Neuronal stem cell (in vitro differentiated cells): ENCODE measurements at regions not wholly inside any gene's neighbourhood (a gene's known extent, or its start where the extent isn't known, plus 50 kb on each side); places are given as distances from the start of the nearest gene placed in this dataset.

Experiments used
- DNase-seq: peaks from one replicate; pipeline ENCODE4 v3.0.0-alpha.2; 2013; ENCODE audit warnings: low spot score
- H2AFZ ChIP-seq: one replicate; pipeline ENCODE4 v1.6.1; 2013; ENCODE audit warnings: mild to moderate bottlenecking, low read length, inconsistent platforms
- H2AK5ac ChIP-seq: 2 replicates; pipeline ENCODE4 v1.6.1; 2013; ENCODE audit warnings: low read depth, mild to moderate bottlenecking, inconsistent platforms, low read length, moderate library complexity, mixed read lengths
- H2BK120ac ChIP-seq: 2 replicates; pipeline ENCODE4 v1.6.1; 2013; ENCODE audit warnings: low read depth, mild to moderate bottlenecking, inconsistent platforms, low read length, moderate library complexity, mixed read lengths
- H2BK12ac ChIP-seq: one replicate; pipeline ENCODE4 v1.6.1; 2013; ENCODE audit warnings: low read length, inconsistent platforms
- H2BK15ac ChIP-seq: 2 replicates; pipeline ENCODE4 v1.6.1; 2013; ENCODE audit warnings: mild to moderate bottlenecking, low read length, inconsistent platforms, mixed read lengths
- H2BK5ac ChIP-seq: one replicate; pipeline ENCODE4 v1.6.1; 2013; ENCODE audit warnings: inconsistent platforms, mild to moderate bottlenecking, low read length, moderate library complexity
- H3K14ac ChIP-seq: one replicate; pipeline ENCODE4 v1.6.1; 2013; ENCODE audit warnings: low read length, inconsistent platforms
- H3K18ac ChIP-seq: 2 replicates; pipeline ENCODE4 v1.6.1; 2013; ENCODE audit warnings: low read length, inconsistent platforms
- H3K23ac ChIP-seq: 2 replicates; pipeline ENCODE4 v1.6.1; 2013; ENCODE audit warnings: low read depth, mild to moderate bottlenecking, mixed read lengths, low read length, inconsistent platforms; ENCODE audit not compliant: poor library complexity
- H3K27ac ChIP-seq: replicated peaks from 3 replicates; pipeline ENCODE4 v1.5.1; 2013; ENCODE audit warnings: low read length, inconsistent platforms
- H3K27me3 ChIP-seq, 3 experiments: 2 replicates each; pipeline ENCODE4 v1.6.1; 2013; ENCODE audit warnings: low read length in 3 of 3, mild to moderate bottlenecking in 2 of 3, inconsistent platforms in 1 of 3, low read depth in 1 of 3, mixed read lengths in 1 of 3, moderate library complexity in 1 of 3; ENCODE audit not compliant: control insufficient read depth in 3 of 3, insufficient read depth in 3 of 3
- H3K36me3 ChIP-seq, 2 donors: replicated peaks in 1 of 2; 2 replicates each; pipeline ENCODE4 v1.6.1; 2013; ENCODE audit warnings: low read length in 2 of 2; ENCODE audit not compliant: control insufficient read depth in 2 of 2, insufficient read depth in 2 of 2
- H3K4ac ChIP-seq: 2 replicates; pipeline ENCODE4 v1.6.1; 2013; ENCODE audit warnings: inconsistent platforms, mild to moderate bottlenecking, low read length, moderate library complexity
- H3K4me1 ChIP-seq, 2 donors: 1 replicate in 1 of 2; 2 replicates in 1 of 2; pipeline ENCODE4 v1.6.1; 2013; ENCODE audit warnings: low read length in 2 of 2, low read depth in 1 of 2; ENCODE audit not compliant: control insufficient read depth in 2 of 2, insufficient read depth in 1 of 2
- H3K4me2 ChIP-seq: one replicate; pipeline ENCODE4 v1.6.1; 2013; ENCODE audit warnings: mild to moderate bottlenecking, low read length, inconsistent platforms; ENCODE audit not compliant: insufficient read depth, poor library complexity, severe bottlenecking
- H3K4me3 ChIP-seq, 2 donors: 2 replicates each; pipeline ENCODE4 v1.5.1; 2013; ENCODE audit warnings: low read length in 2 of 2, mild to moderate bottlenecking in 2 of 2, inconsistent platforms in 1 of 2, moderate library complexity in 1 of 2
- H3K79me1 ChIP-seq: one replicate; pipeline ENCODE4 v1.6.1; 2013; ENCODE audit warnings: low read depth, mild to moderate bottlenecking, inconsistent platforms, low read length, moderate library complexity
- H3K9ac ChIP-seq: one replicate; pipeline ENCODE4 v1.6.1; 2013; ENCODE audit warnings: mild to moderate bottlenecking, low read depth, low read length, inconsistent platforms; ENCODE audit not compliant: poor library complexity
- H3K9me3 ChIP-seq, 2 donors: replicated peaks in 1 of 2; 2 replicates each; pipeline versions ENCODE3 to v1.6.1; 2013; ENCODE audit warnings: low read length in 2 of 2, mild to moderate bottlenecking in 2 of 2, inconsistent platforms in 1 of 2, low read depth in 1 of 2, mixed read lengths in 1 of 2, moderate library complexity in 1 of 2; ENCODE audit not compliant: control insufficient read depth in 2 of 2, insufficient read depth in 1 of 2
- H4K8ac ChIP-seq: one replicate; pipeline ENCODE4 v1.6.1; 2013; ENCODE audit warnings: low read depth, mild to moderate bottlenecking, inconsistent platforms, low read length, moderate library complexity
- H4K91ac ChIP-seq: one replicate; pipeline ENCODE4 v1.6.1; 2013; ENCODE audit warnings: low read length, low read depth, mild to moderate bottlenecking, inconsistent platforms; ENCODE audit not compliant: poor library complexity
- WGBS, 2 donors: extraction: QIAGEN DNeasy Blood & Tissue Kit; methylation state at CpG; one replicate each; pipeline ENCODE4 v1.1.7; 2013; ENCODE audit warnings: missing lambda C conversion rate in 2 of 2, mixed read lengths in 1 of 2; ENCODE audit not compliant: insufficient read length in 2 of 2, insufficient replicate concordance in 1 of 2; ENCODE audit errors: extremely low coverage in 2 of 2; 5-methylcytosine and 5-hydroxymethylcytosine counted together

GRCh38 chr5:143569213-143569701 lies 165.8 kb upstream of the NR3C1 start:
- H3K9ac ChIP-seq, result no peak overlapping the region
- H3K36me3 ChIP-seq, result no peaks in the 10 kb centered on the region
- no peak overlapping the region for H3K4me2 ChIP-seq
- H4K91ac ChIP-seq, result no peak overlapping the region
- no peaks in the 10 kb centered on the region for H3K9me3 ChIP-seq
- no peak overlapping the region for H2BK120ac ChIP-seq
- WGBS, 2 donors, result no CpG with 5 or more reads among the region's 4 CpGs
- H2BK12ac ChIP-seq, result no peak overlapping the region
- H3K27ac ChIP-seq, result no peak overlapping the region
- no peak overlapping the region for H3K23ac ChIP-seq
- H3K4me1 ChIP-seq, result no peaks in the 10 kb centered on the region
- H4K8ac ChIP-seq, result no peak overlapping the region
- no peak overlapping the region for H2AFZ ChIP-seq
- no peak overlapping the region for H2BK5ac ChIP-seq
- H3K18ac ChIP-seq, result no peak overlapping the region
- H3K27me3 ChIP-seq, result peaks cover 0 to 2% (median 0%) of the 10 kb centered on the region in 3 experiments
- H3K4ac ChIP-seq, result no peak overlapping the region
- H2BK15ac ChIP-seq, result no peak overlapping the region
- no peak overlapping the region for H2AK5ac ChIP-seq
- H3K4me3 ChIP-seq, result no peak overlapping the region
- H3K14ac ChIP-seq, result no peak overlapping the region
- no peak for DNase-seq
- H3K79me1 ChIP-seq, result no peaks in the 10 kb centered on the region

DNA sequence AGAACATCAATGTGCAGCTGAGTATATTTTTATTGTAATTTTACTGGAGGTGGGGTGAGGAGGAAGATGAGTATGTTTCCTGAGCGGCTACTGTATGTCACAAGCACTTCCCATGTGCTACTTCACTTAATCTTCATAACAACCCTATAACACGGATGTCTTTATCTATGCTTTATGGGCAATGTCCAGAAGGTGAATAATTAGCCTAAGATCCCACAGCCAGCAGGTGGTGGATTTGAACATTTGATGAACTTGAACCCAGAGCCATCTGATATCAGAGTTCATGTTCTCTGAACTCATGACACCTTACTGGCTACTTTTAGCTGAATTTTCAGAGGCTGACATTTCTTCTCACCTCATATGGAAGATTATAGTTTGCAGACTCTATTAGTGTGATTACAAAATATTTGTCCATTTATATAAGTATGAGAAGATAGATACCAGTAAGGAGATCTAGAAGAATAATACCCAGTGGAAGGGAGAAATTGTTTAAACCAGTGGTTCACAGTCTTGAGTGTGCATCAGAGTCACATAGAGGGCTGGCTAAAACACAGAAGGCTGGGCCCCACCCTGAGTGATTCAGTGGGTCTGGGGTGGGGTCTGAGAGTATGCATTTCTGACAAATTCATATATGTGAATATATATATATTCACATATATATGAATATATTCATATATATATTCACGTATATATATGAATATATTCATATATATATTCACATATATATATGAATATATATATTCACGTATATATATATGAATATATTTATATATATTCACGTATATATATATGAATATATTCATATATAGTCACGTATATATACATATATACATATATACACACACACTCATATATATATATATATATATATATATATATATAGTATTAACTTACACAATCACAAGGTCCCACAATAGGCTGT lies 164.4 kb upstream of the NR3C1 start:
- no CpG with 5 or more reads among the region's 6 CpGs for WGBS, 2 donors
- H3K79me1 ChIP-seq, result no peaks in the 10 kb centered on the region
- no peak overlapping the region for H3K23ac ChIP-seq
- H2BK15ac ChIP-seq, result no peak overlapping the region
- no peak overlapping the region for H3K4me2 ChIP-seq
- H2BK12ac ChIP-seq, result no peak overlapping the region
- H2AK5ac ChIP-seq, result no peak overlapping the region
- no peak overlapping the region for H3K27ac ChIP-seq
- no peaks in the 10 kb centered on the region for H3K9me3 ChIP-seq
- H3K4ac ChIP-seq, result no peak overlapping the region
- no peak overlapping the region for H4K8ac ChIP-seq
- no peak overlapping the region for H2BK5ac ChIP-seq
- no peaks in the 10 kb centered on the region for H3K36me3 ChIP-seq
- H2AFZ ChIP-seq, result no peak overlapping the region
- DNase-seq, result no peak
- no peak overlapping the region for H2BK120ac ChIP-seq
- H3K27me3 ChIP-seq, result peaks cover 0 to 2% (median 0%) of the 10 kb centered on the region in 3 experiments
- H4K91ac ChIP-seq, result no peak overlapping the region
- no peak overlapping the region for H3K14ac ChIP-seq
- H3K4me3 ChIP-seq, result no peak overlapping the region
- H3K9ac ChIP-seq, result no peak overlapping the region
- no peak overlapping the region for H3K18ac ChIP-seq
- no peaks in the 10 kb centered on the region for H3K4me1 ChIP-seq

- no CpG with 5 or more reads among the region's 2 CpGs for WGBS, 2 donors
Observed at GRCh38 chr5:143566139-143566538, 162.7 kb upstream of the NR3C1 start.

GRCh38 chr5:143564417-143564816 lies 160.9 kb upstream of the NR3C1 start:
- Histone ChIP-seq H3K79me1 (no peaks in the 10 kb centered on the region), H3K27me3 (no peaks in the 10 kb centered on the region), H4K91ac (no peak overlapping the region), H2BK5ac (no peak overlapping the region), H3K36me3 (no peaks in the 10 kb centered on the region), H3K9ac (no peak overlapping the region), H3K14ac (no peak overlapping the region), H3K4ac (no peak overlapping the region), H2BK12ac (no peak overlapping the region), H3K4me3 (no peak overlapping the region), H2AK5ac (no peak overlapping the region), H3K4me2 (no peak overlapping the region), H3K4me1 (peaks cover 0 to 1% of the 10 kb centered on the region in 2 donors), H4K8ac (no peak overlapping the region), H3K27ac (no peak overlapping the region), H2BK120ac (no peak overlapping the region), H3K23ac (no peak overlapping the region), H3K18ac (no peak overlapping the region), H2AFZ (no peak overlapping the region), H3K9me3 (no peaks in the 10 kb centered on the region), H2BK15ac (no peak overlapping the region)
- no peak for DNase-seq

More at GRCh38 chr5:143566139-143566538, 162.7 kb upstream of the NR3C1 start:
- H2AFZ ChIP-seq, result no peak overlapping the region
- no peak overlapping the region for H2BK120ac ChIP-seq
- peaks cover 0 to 2% (median 0%) of the 10 kb centered on the region in 3 experiments for H3K27me3 ChIP-seq
- no peak overlapping the region for H3K14ac ChIP-seq
- H3K18ac ChIP-seq, result no peak overlapping the region
- H3K23ac ChIP-seq, result no peak overlapping the region
- no peak overlapping the region for H4K91ac ChIP-seq
- H3K9ac ChIP-seq, result no peak overlapping the region
- no peak overlapping the region for H3K4ac ChIP-seq
- H3K9me3 ChIP-seq, result no peaks in the 10 kb centered on the region
- H3K4me2 ChIP-seq, result no peak overlapping the region
- H3K4me1 ChIP-seq, result peaks cover 0 to 1% of the 10 kb centered on the region in 2 donors
- no peak overlapping the region for H4K8ac ChIP-seq
- H3K36me3 ChIP-seq, result no peaks in the 10 kb centered on the region
- H2AK5ac ChIP-seq, result no peak overlapping the region
- no peak overlapping the region for H2BK5ac ChIP-seq
- H2BK12ac ChIP-seq, result no peak overlapping the region
- H3K4me3 ChIP-seq, result no peak overlapping the region
- H2BK15ac ChIP-seq, result no peak overlapping the region
- H3K27ac ChIP-seq, result no peak overlapping the region
- no peaks in the 10 kb centered on the region for H3K79me1 ChIP-seq
- DNase-seq, result no peak
